ENCODE measurements at regions not wholly inside any gene's neighbourhood (a gene's known extent, or its start where the extent isn't known, plus 50 kb on each side); places are given as distances from the start of the nearest gene placed in this dataset.

- no peak for TF ChIP-seq RARB (CRISPR knock-in tag; IDR thresholded peaks at IDR 0.05)
- TF ChIP-seq SNAI2 (CRISPR knock-in tag; IDR thresholded peaks at IDR 0.05): no peak
- no peak for TF ChIP-seq ARNTL (CRISPR knock-in tag; IDR thresholded peaks at IDR 0.05; ENCODE audit: borderline replicate concordance, low read depth)
- TF ChIP-seq TOX (CRISPR knock-in tag; IDR thresholded peaks at IDR 0.05; ENCODE audit: borderline replicate concordance): no peak
- no peak for TF ChIP-seq ZC3H10 (CRISPR knock-in tag; IDR thresholded peaks at IDR 0.05)
- no peak for TF ChIP-seq CSDC2 (CRISPR knock-in tag; IDR thresholded peaks at IDR 0.05)
- no peak for TF ChIP-seq PATZ1 (CRISPR knock-in tag; IDR thresholded peaks at IDR 0.05; ENCODE audit: borderline replicate concordance)
- no peak for TF ChIP-seq OSR1 (CRISPR knock-in tag; IDR thresholded peaks at IDR 0.05)
- no peak for TF ChIP-seq ZFP30 (CRISPR knock-in tag; IDR thresholded peaks at IDR 0.05)
- TF ChIP-seq GLIS3 (CRISPR knock-in tag; IDR thresholded peaks at IDR 0.05): no peak
- no peak for TF ChIP-seq ESRRG (CRISPR knock-in tag; IDR thresholded peaks at IDR 0.05)
- TF ChIP-seq TSHZ2 (CRISPR knock-in tag; IDR thresholded peaks at IDR 0.05): no peak
These were observed 58.2 kb upstream of the RPH3AL start for GRCh38 chr17:410543-411401.

Measured in SK-N-SH treated with all-trans-retinoic acid at 6 μM for 48 hours (cell line).